Myocyte (in vitro differentiated cells): ENCODE measurements at regions not wholly inside any gene's neighbourhood (a gene's known extent, or its start where the extent isn't known, plus 50 kb on each side); places are given as distances from the start of the nearest gene placed in this dataset.
"Not testable (repeated sequence)": the region's sequence is repeated elsewhere in the genome, so short reads cannot be mapped to it uniquely, and the experiment has no call there.

Experiments
- DNase-seq: peaks from one replicate; pipeline ENCODE4 v3.0.0-alpha.2; 2012; ENCODE audit warnings: low read depth

DNA sequence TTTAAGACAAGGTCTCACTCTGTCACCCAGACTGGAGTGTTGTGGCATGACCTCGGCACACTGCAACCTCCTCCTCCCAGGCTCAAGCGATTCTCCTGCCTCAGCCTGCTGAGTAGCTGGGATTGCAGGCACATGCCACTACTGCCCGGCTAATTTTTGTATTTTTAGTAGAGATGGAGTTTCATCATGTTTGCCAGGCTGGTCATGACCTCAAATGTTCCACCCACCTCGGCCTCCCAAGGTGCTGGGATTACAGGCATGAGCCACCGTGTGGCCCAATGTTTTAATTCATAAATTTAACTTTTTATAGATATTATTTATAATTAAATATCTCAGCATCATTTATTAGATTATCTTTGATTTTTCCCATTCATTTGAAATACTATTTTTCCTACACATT, 658.0 kb upstream of the NRG3 start:
- no peak for DNase-seq

DNA sequence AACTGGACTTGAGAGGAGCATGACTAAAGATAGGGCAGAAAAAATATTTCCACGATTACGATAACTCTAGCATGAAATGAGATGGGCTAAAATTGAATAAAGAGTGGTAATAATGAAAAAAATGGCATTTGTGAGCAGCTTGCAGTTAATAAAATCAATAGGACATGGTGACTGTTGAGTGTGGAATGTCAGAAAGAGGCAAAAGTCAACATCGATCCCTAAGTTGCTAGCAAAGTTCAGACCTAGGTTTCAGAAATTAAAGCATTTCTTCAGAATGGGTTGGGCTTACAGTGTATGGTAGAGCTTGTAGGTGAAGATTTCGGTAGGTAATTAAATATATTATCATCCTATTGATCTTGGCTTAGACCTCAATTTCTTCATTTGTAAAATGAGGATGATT, 656.7 kb upstream of the NRG3 start:
- no peak for DNase-seq

GRCh38 chr10:81219758-81220157, 655.2 kb upstream of the NRG3 start:
- DNase-seq = no peak

GRCh38 chr10:81248886-81249285, 626.1 kb upstream of the NRG3 start:
- DNase-seq = no peak

- no peak for DNase-seq
Observed at GRCh38 chr10:81251457-81252115, 623.4 kb upstream of the NRG3 start.

GRCh38 chr10:81264991-81265390, 610.0 kb upstream of the NRG3 start:
- not testable (repeated sequence) for DNase-seq

DNA sequence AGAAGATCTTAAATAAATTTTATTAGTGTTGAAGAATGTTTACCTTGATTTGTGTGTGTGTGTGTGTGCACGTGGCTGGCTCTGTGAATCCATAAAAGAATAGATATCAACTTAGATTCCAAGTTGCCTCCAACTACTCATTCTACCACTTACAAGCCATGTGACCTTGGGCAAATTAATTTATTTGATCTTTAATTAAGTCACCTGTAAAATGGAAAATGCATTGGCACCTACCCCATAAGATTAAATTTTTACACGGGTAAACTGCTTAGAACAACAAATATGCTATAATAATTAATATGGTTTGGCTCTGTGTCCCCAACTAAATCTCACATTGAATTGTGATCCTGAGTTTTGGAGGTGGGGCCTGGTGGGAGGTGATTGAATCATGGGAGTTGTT, 604.9 kb upstream of the NRG3 start:
- no peak for DNase-seq

DNA sequence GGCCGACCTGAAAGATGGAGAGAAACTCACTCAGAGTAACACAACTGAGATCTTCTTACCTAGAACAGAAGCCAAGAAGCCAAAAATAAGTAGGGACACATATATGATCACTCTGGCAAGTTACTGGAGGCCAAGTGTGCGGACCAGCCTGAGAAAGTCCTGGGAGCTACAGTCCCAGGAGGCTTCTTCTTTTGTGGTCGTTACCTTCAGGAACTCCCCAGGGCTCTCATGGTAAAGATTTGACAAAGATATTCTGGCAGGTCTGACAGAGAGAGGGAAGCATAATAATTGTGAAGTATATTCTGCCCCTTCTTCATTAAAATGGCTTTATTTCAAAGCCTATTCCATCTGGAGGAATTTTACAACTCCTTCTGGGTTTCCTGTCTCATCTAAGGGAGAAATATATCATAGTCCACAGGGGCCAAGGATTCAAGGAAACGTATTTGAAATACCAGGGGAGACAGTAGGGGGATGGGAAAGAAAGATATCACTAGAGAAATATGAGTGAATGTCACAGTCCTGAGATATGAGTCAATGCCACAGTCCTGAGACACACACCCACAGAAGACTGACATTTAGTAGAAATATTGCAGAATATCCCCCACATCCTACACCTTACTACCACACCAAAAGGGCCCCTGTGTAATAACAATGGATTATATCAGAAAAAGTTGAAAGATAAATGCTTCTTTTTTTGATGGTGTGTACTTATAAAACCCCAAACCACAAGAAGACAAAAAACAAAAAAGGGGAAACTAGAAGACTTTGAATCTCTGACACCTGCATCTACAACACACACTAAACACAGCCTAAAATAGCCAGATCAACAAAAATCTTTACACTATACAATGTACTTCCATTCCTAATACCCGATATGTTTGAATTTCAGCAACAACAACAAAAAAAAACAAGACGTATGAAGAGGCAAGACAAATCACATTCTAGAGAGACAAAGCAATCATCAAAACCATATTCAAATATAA, 594.2 kb upstream of the NRG3 start:
- DNase-seq = no peak

GRCh38 chr10:81288544-81288943, 586.5 kb upstream of the NRG3 start:
- DNase-seq = no peak

DNA sequence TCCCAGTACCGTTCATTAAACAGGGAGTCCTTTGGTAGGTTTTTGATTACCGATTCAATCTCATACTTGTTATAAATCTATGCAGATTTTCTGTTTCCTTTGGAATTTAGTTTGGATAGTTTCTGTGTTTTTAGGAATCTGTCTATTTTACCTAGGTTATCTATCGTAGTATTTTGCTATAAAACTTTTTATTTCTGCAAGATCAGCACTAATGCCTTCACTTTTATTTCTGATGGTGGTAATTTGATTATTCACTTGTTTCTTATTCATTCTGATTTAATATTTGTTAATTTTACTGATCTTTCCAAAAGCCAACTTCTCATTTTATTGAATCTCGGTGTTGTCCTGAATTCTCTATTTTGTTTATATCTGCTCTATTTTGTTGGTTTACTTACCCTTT, 577.7 kb upstream of the NRG3 start:
- no peak for DNase-seq

DNA sequence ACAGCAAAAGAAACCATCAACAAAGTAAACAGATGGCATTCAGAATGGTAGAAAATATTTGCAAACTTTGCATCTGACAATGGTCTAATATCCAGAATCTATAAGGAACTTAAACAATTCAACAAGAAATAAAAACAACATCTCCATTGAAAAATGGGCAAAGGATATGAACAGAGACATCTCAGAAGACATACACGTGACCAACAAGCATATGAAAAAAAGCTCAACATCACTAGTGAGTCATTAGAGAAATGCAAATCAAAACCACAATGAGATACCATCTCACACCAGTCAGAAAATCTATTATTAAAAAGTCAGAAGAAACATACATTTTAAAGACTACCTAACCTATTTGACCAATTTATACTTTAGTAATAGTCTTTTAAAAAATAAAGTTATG, 571.3 kb upstream of the NRG3 start:
- DNase-seq = no peak

DNA sequence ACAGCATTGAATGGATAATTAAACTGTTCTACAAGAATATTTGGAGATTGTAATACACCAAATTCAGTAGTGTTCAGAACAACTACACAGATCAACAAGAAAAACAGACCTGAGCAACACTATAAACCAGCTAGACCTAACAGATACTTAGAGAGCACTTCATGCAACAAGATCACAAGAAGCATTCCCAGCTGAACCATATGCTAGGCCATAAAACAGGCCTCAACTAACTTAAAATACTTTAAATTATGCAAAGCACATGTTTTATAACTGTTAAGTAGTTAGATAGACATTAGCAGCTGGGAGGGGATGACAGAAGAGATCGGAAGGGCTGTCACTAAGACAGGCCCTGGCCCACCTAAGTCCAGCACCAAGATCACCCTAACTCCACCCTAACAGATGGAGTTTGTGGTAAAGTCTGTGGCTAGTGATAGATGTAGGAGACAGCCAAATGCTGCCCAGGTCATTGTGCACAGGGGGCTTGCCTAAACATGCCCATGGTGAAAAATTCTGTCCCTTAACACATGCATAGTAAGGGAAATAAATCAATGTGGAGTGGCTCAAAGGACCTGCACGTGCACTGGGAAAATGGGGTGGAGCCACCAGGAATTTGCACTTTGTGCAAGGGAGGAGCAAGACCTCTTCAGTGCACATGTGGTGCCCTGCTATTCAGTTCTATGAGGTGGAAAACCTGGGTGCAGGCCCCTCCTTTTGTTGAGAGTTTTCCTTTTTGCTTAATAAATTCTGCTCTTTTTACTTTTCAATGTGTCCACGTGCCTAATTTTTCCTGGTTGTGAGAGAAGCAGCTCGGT, 567.8 kb upstream of the NRG3 start:
- no peak for DNase-seq

GRCh38 chr10:81309041-81309552, 565.9 kb upstream of the NRG3 start:
- DNase-seq = no peak

DNA sequence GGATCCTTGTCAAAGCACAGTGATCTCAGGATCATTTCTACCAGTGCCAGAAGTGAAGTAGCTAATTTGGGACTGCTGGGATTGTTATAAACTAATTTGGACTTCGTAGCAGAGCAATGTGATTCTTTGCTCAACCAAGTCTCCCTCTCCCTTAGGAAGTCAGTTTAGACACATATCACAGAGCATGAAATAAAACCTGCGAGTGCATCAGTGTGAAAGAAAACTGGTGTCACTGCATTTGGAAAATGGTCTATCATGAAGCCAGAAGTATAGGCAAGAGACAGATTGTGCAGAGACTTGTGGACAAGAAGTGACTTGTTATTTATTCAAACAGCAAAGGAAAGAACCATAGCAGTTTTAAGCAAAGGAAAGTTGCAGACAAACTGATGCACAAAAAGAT, 560.5 kb upstream of the NRG3 start:
- DNase-seq = no peak

GRCh38 chr10:81315026-81315425, 560.0 kb upstream of the NRG3 start:
- DNase-seq = no peak

DNA sequence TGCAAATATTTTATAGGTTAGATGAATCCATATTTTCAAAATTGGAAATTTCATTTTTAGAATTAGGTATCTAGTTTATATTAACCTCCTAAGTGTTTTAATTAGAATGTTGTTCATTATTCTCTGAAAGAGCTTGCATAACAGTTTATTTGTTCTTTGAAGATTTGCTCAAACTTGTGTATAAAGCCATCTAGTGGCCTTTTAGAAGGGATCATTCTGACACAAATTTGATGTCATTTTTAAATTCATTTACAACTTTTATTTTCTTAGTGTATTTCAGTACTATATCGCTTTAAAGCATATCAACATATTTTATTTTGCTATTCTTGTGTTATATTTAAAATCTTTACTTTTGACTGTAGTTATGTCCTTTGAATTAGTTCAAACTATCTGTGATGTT, 527.0 kb upstream of the NRG3 start:
- DNase-seq = no peak

DNA sequence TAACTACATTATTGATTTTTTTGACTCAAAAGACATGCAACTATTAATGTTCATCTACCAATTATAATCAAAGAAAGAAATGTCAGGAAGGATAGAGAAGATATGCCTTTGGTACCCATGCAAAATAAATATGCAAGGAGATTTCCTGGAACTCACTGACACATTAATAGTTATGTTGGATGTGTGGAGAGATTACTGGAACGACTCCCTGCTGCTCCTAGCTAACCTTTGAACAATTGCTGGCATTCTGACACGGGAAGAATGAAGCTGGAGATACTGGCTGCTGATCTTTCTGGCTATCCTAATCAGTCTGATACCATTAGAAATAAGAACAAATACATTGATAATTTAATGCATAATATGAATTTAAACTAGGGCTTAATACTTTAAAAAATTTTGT, 507.9 kb upstream of the NRG3 start:
- DNase-seq = no peak

DNA sequence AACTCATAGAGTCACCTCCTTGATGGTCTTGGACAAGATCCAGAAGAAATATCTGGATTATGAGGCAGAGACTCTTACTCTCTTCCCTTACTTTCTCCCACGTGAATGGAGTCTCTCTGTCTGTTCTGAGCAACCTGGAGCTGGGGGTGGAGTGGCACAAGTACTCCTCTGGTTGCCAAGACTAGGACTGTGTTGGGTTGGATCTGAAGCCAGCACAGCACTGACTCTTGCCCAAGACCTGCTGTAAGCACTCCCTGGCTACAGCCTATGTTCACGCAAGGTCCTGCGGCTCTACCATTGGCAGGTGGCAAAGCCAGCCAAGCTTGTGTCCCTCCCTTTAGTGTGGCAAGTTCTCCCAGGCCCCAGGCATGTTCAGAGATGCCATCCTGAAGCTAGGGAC, 488.2 kb upstream of the NRG3 start:
- DNase-seq = no peak

- no peak for DNase-seq
Observed at GRCh38 chr10:81403451-81403850, 471.5 kb upstream of the NRG3 start.

- no peak for DNase-seq
Observed at GRCh38 chr10:81405399-81405798, 469.6 kb upstream of the NRG3 start.

- DNase-seq = no peak
Observed at GRCh38 chr10:81414038-81414437, 461.0 kb upstream of the NRG3 start.

DNA sequence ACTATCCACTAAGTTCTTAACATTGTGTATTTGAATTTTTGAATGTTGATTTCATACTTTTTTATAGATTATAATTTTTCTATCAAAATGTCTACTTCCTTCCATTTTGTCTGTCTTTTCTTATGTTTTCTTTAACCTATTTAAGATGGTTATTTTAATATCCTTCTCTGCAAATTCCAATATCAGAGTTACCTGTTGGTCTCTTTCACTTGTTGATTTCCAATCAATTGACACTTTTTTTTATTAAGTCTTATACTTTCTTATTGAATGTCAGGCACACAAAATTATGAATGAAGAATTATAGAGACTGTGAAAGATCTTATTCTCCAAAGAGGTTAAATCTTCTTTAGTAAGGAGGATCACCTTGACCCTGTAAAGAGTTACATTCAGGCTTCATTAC, 448.3 kb upstream of the NRG3 start:
- no peak for DNase-seq
